CD14-positive monocyte (primary cell): ENCODE measurements at regions not wholly inside any gene's neighbourhood (a gene's known extent, or its start where the extent isn't known, plus 50 kb on each side); places are given as distances from the start of the nearest gene placed in this dataset.
"Not testable (repeated sequence)": the region's sequence is repeated elsewhere in the genome, so short reads cannot be mapped to it uniquely, and the experiment has no call there.

Experiments used
- DNase-seq, 3 donors: peaks; one replicate each; pipeline ENCODE4 v3.0.0-alpha.2; 2011 to 2022
- H2AFZ ChIP-seq: 2 replicates; pipeline ENCODE4 v1.6.0; 2012; ENCODE audit warnings: mild to moderate bottlenecking, low read depth, low read length, inconsistent platforms; ENCODE audit not compliant: insufficient read depth, poor library complexity, severe bottlenecking
- H3K27ac ChIP-seq, 2 donors: 1 replicate in 1 of 2; 2 replicates in 1 of 2; pipeline ENCODE4 v1.5.1; 2012 to 2013; ENCODE audit warnings: low read length in 2 of 2, control low read depth in 1 of 2, inconsistent platforms in 1 of 2, low read depth in 1 of 2, mild to moderate bottlenecking in 1 of 2
- H3K27me3 ChIP-seq, 2 donors: one replicate each; pipeline versions ENCODE4 v1.6.0 to v1.6.1; 2011 to 2013; ENCODE audit warnings: low read length in 2 of 2; ENCODE audit not compliant: control insufficient read depth in 2 of 2, insufficient read depth in 2 of 2
- H3K36me3 ChIP-seq, 2 donors: replicated peaks in 1 of 2; 1 replicate in 1 of 2; 2 replicates in 1 of 2; pipeline versions ENCODE4 v1.5.1 to v1.6.1; 2012 to 2013; ENCODE audit warnings: low read length in 2 of 2, control low read depth in 1 of 2, inconsistent platforms in 1 of 2, mild to moderate bottlenecking in 1 of 2; ENCODE audit not compliant: insufficient read depth in 2 of 2, control insufficient read depth in 1 of 2
- H3K4me1 ChIP-seq, 2 donors: 1 replicate in 1 of 2; 2 replicates in 1 of 2; pipeline versions ENCODE4 v1.5.1 to v1.6.1; 2012 to 2013; ENCODE audit warnings: low read length in 2 of 2, control low read depth in 1 of 2, inconsistent platforms in 1 of 2, mild to moderate bottlenecking in 1 of 2, moderate library complexity in 1 of 2; ENCODE audit not compliant: insufficient read depth in 2 of 2, control insufficient read depth in 1 of 2
- H3K4me2 ChIP-seq: replicated peaks from 2 replicates; pipeline ENCODE3; 2012; ENCODE audit warnings: low read length, moderate library complexity, mild to moderate bottlenecking; ENCODE audit not compliant: poor library complexity, severe bottlenecking; ENCODE audit errors: extremely low read depth
- H3K4me3 ChIP-seq, 3 experiments: fragments of 200-600 bp in 1 of 3; sonication (generic) in 1 of 3; replicated peaks in 1 of 3; 1 replicate in 2 of 3; 2 replicates in 1 of 3; pipeline ENCODE4 v1.5.1; 2011 to 2013; ENCODE audit warnings: low read length in 3 of 3, mild to moderate bottlenecking in 3 of 3, control low read depth in 2 of 3, low read depth in 2 of 3, inconsistent platforms in 1 of 3, moderate library complexity in 1 of 3
- H3K79me2 ChIP-seq: 2 replicates; pipeline ENCODE4 v1.6.0; 2012; ENCODE audit warnings: mild to moderate bottlenecking, control low read depth, inconsistent platforms, low read length, moderate library complexity; ENCODE audit not compliant: insufficient read depth
- H3K9ac ChIP-seq: 2 replicates; pipeline ENCODE4 v1.6.0; 2017; ENCODE audit warnings: low read length, mild to moderate bottlenecking; ENCODE audit not compliant: insufficient read depth, poor library complexity, severe bottlenecking
- H3K9me3 ChIP-seq, 2 donors: replicated peaks in 1 of 2; 1 replicate in 1 of 2; 2 replicates in 1 of 2; pipeline versions ENCODE4 v1.5.1 to v1.6.1; 2012 to 2013; ENCODE audit warnings: low read length in 2 of 2, control low read depth in 1 of 2; ENCODE audit not compliant: control insufficient read depth in 1 of 2, insufficient read depth in 1 of 2
- H4K20me1 ChIP-seq: 2 replicates; pipeline ENCODE4 v1.6.0; 2012; ENCODE audit warnings: mild to moderate bottlenecking, low read length, control low read depth, moderate library complexity; ENCODE audit not compliant: insufficient read depth
- H3K27ac Mint-ChIP-seq, 7 donors: one replicate each; pipeline ENCODE4 v1.8.0; 2020; ENCODE audit warnings: mild to moderate bottlenecking in 7 of 7, mixed read lengths in 7 of 7, moderate library complexity in 6 of 7, inconsistent platforms in 2 of 7
- H3K27me3 Mint-ChIP-seq, 3 donors: one replicate each; pipeline ENCODE4 v1.8.0; 2021 to 2022; ENCODE audit warnings: low read depth in 3 of 3, mild to moderate bottlenecking in 3 of 3, mixed read lengths in 3 of 3, moderate library complexity in 3 of 3, inconsistent platforms in 1 of 3
- H3K36me3 Mint-ChIP-seq, 2 donors: one replicate each; pipeline ENCODE4 v1.8.0; 2020; ENCODE audit warnings: mixed read lengths in 2 of 2, inconsistent platforms in 1 of 2, mild to moderate bottlenecking in 1 of 2
- H3K4me1 Mint-ChIP-seq: one replicate; pipeline ENCODE4 v1.8.0; 2020; ENCODE audit warnings: mild to moderate bottlenecking, mixed read lengths
- H3K4me3 Mint-ChIP-seq, 2 donors: one replicate each; pipeline ENCODE4 v1.8.0; 2020; ENCODE audit warnings: mild to moderate bottlenecking in 2 of 2, mixed read lengths in 2 of 2, moderate library complexity in 1 of 2
- H3K9me3 Mint-ChIP-seq, 7 donors: one replicate each; pipeline ENCODE4 v1.8.0; 2020 to 2022; ENCODE audit warnings: mixed read lengths in 7 of 7, mild to moderate bottlenecking in 6 of 7, moderate library complexity in 6 of 7, inconsistent platforms in 2 of 7
- WGBS: methylation state at CpG from one replicate; pipeline ENCODE4 v1.1.5; 2013; ENCODE audit warnings: missing lambda C conversion rate; ENCODE audit not compliant: insufficient coverage; 5-methylcytosine and 5-hydroxymethylcytosine counted together
- intact Hi-C, 2 donors: fragments of 100-400 bp; cut with micrococcal nuclease; formaldehyde crosslinking; loops; one replicate each; pipeline versions ENCODE4 v1.15.0 to v1.15.1; 2023

DNA sequence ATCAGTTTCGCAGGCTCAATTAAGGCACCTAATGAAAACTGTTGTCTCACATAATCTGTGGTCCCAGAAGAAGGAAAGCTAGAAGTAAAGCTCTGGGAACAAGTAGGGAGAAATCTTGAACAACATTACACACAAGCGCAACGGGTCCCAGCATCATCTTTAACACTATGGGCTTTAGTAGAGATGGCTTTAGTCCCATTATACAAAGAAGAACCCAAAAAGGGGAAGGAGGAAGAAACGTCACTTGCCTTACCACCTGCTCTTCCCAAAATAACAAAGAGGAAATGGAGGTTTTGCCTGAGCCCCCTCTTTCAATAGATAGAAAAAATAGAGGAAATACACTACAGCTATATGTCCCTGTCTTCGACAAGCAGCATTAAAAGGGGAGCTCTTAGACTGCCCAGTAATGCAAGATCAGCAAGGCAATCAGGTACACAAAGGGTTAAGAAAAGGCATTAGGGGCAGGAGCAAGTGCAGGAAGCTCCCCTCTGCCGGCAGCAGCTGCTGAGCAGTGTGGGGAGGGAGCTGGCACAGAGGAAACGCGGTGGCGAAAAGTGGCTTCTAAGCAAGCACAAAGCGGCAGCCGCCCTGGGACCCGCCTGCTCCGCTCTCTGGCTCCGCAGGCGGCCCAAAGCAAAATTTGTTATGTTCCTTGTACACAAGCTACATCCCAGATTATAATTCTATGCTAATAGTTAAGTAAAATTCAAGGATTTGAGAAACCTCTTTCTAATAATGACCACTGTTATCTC, 1218.8 kb downstream of the TMEM121 start:
- DNase-seq, result peak in 2 of 3 donors; percentile 1 to 8
- H3K27ac ChIP-seq, H3K27ac Mint-ChIP-seq: not testable (repeated sequence)

DNA sequence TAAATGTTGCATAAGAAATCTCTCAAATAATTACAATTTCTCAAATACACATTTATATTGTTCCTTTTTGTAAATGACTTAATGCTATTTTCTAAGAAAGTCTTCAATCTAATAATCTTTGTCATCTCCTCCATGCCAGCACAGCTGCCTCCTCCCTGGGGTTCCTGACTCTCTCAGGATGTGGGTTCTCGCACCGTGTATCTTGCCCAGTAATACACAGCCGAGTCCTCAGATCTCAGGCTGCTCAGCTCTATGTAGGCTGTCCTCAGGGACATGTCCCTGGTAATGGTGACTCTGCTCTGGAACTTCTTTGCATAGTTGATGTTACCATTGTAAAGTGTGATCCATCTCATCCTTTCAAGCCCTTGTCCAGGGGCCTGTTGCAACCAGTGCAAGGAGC, 1223.7 kb downstream of the TMEM121 start:
- intact Hi-C loops, H3K4me1 Mint-ChIP-seq, H3K9me3 Mint-ChIP-seq, H3K4me1 ChIP-seq, H3K9ac ChIP-seq, H3K36me3 ChIP-seq, H3K4me2 ChIP-seq, H2AFZ ChIP-seq, H3K9me3 ChIP-seq, H3K79me2 ChIP-seq, H3K4me3 Mint-ChIP-seq, DNase-seq, H3K27ac ChIP-seq, H4K20me1 ChIP-seq, H3K36me3 Mint-ChIP-seq, H3K4me3 ChIP-seq, H3K27ac Mint-ChIP-seq, H3K27me3 ChIP-seq, H3K27me3 Mint-ChIP-seq: not testable (repeated sequence)
- WGBS, result no CpG with 5 or more reads among the region's 3 CpGs

More for the DNA sequence above, 1218.8 kb downstream of the TMEM121 start:
- H3K79me2 ChIP-seq, intact Hi-C loops, H3K36me3 Mint-ChIP-seq, H3K4me3 Mint-ChIP-seq, H3K27me3 Mint-ChIP-seq, H4K20me1 ChIP-seq, H3K9ac ChIP-seq, H2AFZ ChIP-seq, H3K36me3 ChIP-seq, H3K4me1 Mint-ChIP-seq, H3K4me3 ChIP-seq, H3K4me1 ChIP-seq, H3K4me2 ChIP-seq, H3K27me3 ChIP-seq, H3K9me3 Mint-ChIP-seq, H3K9me3 ChIP-seq: not testable (repeated sequence)
- WGBS, result no CpG with 5 or more reads among the region's 15 CpGs

DNA sequence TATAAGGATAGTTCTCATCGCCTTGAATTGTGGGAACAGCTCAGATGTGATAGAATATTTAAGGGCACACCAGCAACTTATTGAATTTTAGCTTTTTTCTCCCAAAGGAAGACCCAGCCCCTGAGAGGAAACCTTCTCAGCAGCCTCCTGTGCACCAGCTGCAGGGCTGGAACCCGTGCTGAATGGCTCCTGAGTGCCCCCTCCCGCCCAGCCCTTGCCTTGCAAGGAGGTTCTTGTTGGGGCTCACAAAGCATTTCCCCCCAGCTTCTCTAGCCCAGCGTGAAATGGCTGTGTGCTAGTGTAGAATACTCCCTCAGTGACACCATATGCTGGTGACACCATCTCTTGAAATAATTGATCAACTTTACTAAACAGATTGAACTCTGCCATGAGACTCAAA, 1227.4 kb downstream of the TMEM121 start:
- H3K36me3 Mint-ChIP-seq, H3K27ac Mint-ChIP-seq, H3K4me2 ChIP-seq, H4K20me1 ChIP-seq, H3K79me2 ChIP-seq, H3K9me3 Mint-ChIP-seq, H3K4me3 Mint-ChIP-seq, H3K4me1 ChIP-seq, H3K4me1 Mint-ChIP-seq, H3K9me3 ChIP-seq, H3K27ac ChIP-seq, H2AFZ ChIP-seq, H3K36me3 ChIP-seq, H3K9ac ChIP-seq, intact Hi-C loops, H3K27me3 Mint-ChIP-seq, DNase-seq, H3K27me3 ChIP-seq, H3K4me3 ChIP-seq: not testable (repeated sequence)
- WGBS, result no CpG with 5 or more reads among the region's 4 CpGs

DNA sequence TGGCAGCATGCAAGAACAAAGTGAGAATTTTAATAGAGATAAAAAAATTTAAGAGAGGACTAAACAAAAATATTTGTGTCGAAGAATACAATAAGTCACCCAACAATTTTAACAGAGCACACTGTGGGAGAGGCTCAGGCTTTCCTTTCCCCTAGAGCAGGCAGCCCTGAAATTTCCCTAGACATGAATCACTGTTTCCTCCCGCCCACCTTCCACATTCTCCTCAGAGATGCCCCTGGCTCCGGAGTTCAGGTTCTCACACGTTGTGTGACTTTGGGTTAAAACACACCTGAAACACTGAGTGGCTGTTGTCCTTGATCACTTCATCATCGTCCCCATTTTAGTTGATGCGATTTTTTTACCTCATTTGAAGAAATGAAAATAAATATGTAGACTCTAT, 1231.1 kb downstream of the TMEM121 start:
- intact Hi-C loops, H3K4me3 Mint-ChIP-seq, DNase-seq, H3K36me3 ChIP-seq, H3K27me3 Mint-ChIP-seq, H2AFZ ChIP-seq, H3K79me2 ChIP-seq, H3K4me2 ChIP-seq, H3K9me3 ChIP-seq, H3K4me1 Mint-ChIP-seq, H3K4me1 ChIP-seq, H3K9ac ChIP-seq, H3K27ac ChIP-seq, H3K27ac Mint-ChIP-seq, H3K36me3 Mint-ChIP-seq, H4K20me1 ChIP-seq, H3K9me3 Mint-ChIP-seq, H3K4me3 ChIP-seq, H3K27me3 ChIP-seq: not testable (repeated sequence)
- no CpG with 5 or more reads among the region's 6 CpGs for WGBS
